SU-DHL-6 (cell line): ENCODE measurements at regions not wholly inside any gene's neighbourhood (a gene's known extent, or its start where the extent isn't known, plus 50 kb on each side); places are given as distances from the start of the nearest gene placed in this dataset.

Source experiments
- H2AFZ ChIP-seq: fragments of 200-600 bp; sonication (generic); 2 replicates; pipeline ENCODE4 v1.6.1; 2014; ENCODE audit warnings: low read depth, mild to moderate bottlenecking, moderate library complexity, mixed read lengths, antibody characterized with exemption, low read length; ENCODE audit not compliant: severe bottlenecking
- H3F3A ChIP-seq: fragments of 200-600 bp; shearing (Covaris generic); 2 replicates; pipeline ENCODE4 v1.6.0; 2016; ENCODE audit warnings: antibody characterized with exemption, mild to moderate bottlenecking; ENCODE audit not compliant: insufficient read depth
- H3K27ac ChIP-seq: fragments of 200-600 bp; sonication (generic); 2 replicates; pipeline ENCODE4 v1.5.1; 2016; ENCODE audit warnings: low read depth, mild to moderate bottlenecking, low read length, moderate library complexity, mixed read lengths
- H3K27me3 ChIP-seq: fragments of 200-600 bp; sonication (generic), shearing (Covaris generic); 2 replicates; pipeline ENCODE4 v1.6.0; 2014; ENCODE audit warnings: mild to moderate bottlenecking, low read length
- H3K36me3 ChIP-seq: fragments of 200-600 bp; sonication (generic); 2 replicates; pipeline ENCODE4 v1.6.1; 2014; ENCODE audit warnings: mild to moderate bottlenecking, low read length, mixed read lengths
- H3K4me2 ChIP-seq: fragments of 300-600, 200-600 bp; shearing (Covaris generic), sonication (generic); 2 replicates; pipeline ENCODE4 v1.6.0; 2014; ENCODE audit warnings: low read length, low read depth, mild to moderate bottlenecking; ENCODE audit not compliant: poor library complexity, severe bottlenecking
- H3K4me3 ChIP-seq: fragments of 200-600 bp; sonication (generic); 2 replicates; pipeline ENCODE4 v1.5.1; 2014; ENCODE audit warnings: antibody characterized with exemption, low read length, mild to moderate bottlenecking, mixed read lengths; ENCODE audit not compliant: insufficient read depth, poor library complexity, severe bottlenecking
- H3K79me2 ChIP-seq: fragments of 200-600 bp; sonication (generic); 2 replicates; pipeline ENCODE4 v1.6.1; 2014; ENCODE audit warnings: mild to moderate bottlenecking, low read length, moderate library complexity; ENCODE audit not compliant: insufficient read depth
- H3K9ac ChIP-seq: fragments of 200-600 bp; sonication (generic); 2 replicates; pipeline ENCODE4 v1.7.0; 2014; ENCODE audit warnings: mild to moderate bottlenecking, low read length
- H3K9me2 ChIP-seq: fragments of 200-600 bp; sonication (generic); replicated peaks from 2 replicates; pipeline ENCODE4 v1.6.1; 2014; ENCODE audit warnings: low read length; ENCODE audit not compliant: insufficient read depth
- H3K9me3 ChIP-seq: fragments of 200-600 bp; sonication (generic); 2 replicates; pipeline ENCODE4 v1.6.1; 2014; ENCODE audit warnings: low read length, mixed read lengths; ENCODE audit not compliant: insufficient read depth
- H4K20me1 ChIP-seq: fragments of 200-600 bp; sonication (generic); 2 replicates; pipeline ENCODE4 v1.6.1; 2014; ENCODE audit warnings: low read depth, mild to moderate bottlenecking, antibody characterized with exemption, low read length, moderate library complexity, mixed read lengths
- CTCF ChIP-seq: fragments of 200-600 bp; sonication (generic); IDR thresholded peaks from one replicate; pipeline ENCODE4 v1.5.1; 2017; ENCODE audit warnings: antibody characterized with exemption, mild to moderate bottlenecking, low read length, moderate library complexity; ENCODE audit not compliant: insufficient read depth, poor library complexity, severe bottlenecking
- EZH2phosphoT487 ChIP-seq: fragments of 200-600 bp; sonication (generic), shearing (Covaris generic); conservative IDR thresholded peaks from 2 replicates; pipeline ENCODE4 v1.6.1; 2018; ENCODE audit warnings: mild to moderate bottlenecking, antibody characterized with exemption, low read length, moderate library complexity, mixed read lengths

DNA sequence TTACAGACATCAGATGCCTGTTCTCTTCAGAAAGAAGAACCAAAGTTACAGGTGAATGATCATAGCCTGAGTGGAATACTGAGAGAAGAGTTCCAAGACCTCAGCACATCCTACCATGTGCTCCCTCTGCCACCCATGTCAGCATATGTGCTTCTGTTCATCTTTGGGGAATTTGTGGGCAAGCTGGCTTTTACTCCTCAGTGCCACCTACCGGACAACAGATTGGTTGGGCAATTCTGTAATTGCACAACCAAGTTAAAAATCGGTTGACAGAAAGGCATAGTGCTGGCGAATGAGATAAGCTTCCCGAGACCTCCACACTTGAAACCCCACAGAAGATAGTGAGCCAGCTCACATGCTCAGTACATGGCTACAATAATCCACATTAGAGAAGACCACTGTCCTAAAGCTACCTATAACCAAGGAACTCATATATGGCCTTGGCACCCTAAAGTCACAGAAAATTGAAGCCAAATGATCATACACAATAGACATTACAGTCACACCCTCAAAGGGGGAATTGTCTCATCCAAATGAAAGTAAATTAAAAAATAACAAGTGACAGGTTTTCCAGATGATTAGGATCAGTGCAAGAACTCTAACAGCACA is 1238.0 kb upstream of the NUDT12 start:
- no peaks in the 10 kb centered on the region for H3K27me3 ChIP-seq
- no peaks in the 10 kb centered on the region for H4K20me1 ChIP-seq
- no peaks in the 10 kb centered on the region for H3K36me3 ChIP-seq
- H3K9me3 ChIP-seq = no peaks in the 10 kb centered on the region
- H3K9ac ChIP-seq = no peak overlapping the region
- no peaks in the 10 kb centered on the region for H3K79me2 ChIP-seq
- H3K9me2 ChIP-seq = no peaks in the 10 kb centered on the region
- no peak overlapping the region for H3K4me3 ChIP-seq
- no peak overlapping the region for H3K4me2 ChIP-seq
- H3K27ac ChIP-seq = no peak overlapping the region
- H2AFZ ChIP-seq = peak overlapping the region; percentile 56
- TF ChIP-seq CTCF (peak; percentile 43), EZH2phosphoT487 (no peak)
- H3F3A ChIP-seq = no peaks in the 10 kb centered on the region

DNA sequence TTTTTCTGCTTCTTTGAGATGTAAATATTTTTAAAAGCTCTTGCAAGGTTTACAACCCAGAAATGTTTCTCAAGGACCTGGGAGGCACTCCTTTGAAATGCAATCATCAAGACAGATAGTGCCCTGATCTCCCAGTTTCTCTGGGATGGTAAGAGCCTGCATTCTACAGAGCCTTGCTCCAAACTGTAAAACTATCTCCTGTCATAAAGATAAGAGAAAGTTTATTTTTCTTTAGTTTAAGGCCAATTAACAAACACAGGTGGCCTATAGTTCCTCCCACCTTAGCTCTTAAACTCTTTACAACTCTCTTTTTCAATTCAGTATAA is 1231.1 kb upstream of the NUDT12 start:
- H3K9me2 ChIP-seq = no peaks in the 10 kb centered on the region
- no peaks in the 10 kb centered on the region for H3F3A ChIP-seq
- H4K20me1 ChIP-seq = no peaks in the 10 kb centered on the region
- H3K27me3 ChIP-seq = no peaks in the 10 kb centered on the region
- H3K36me3 ChIP-seq = no peaks in the 10 kb centered on the region
- no peaks in the 10 kb centered on the region for H3K9me3 ChIP-seq
- no peak overlapping the region for H3K4me2 ChIP-seq
- H3K79me2 ChIP-seq = no peaks in the 10 kb centered on the region
- H3K9ac ChIP-seq = no peak overlapping the region
- H2AFZ ChIP-seq = no peak overlapping the region
- H3K27ac ChIP-seq = no peak overlapping the region
- TF ChIP-seq CTCF (no peak), EZH2phosphoT487 (no peak)
- no peak overlapping the region for H3K4me3 ChIP-seq

DNA sequence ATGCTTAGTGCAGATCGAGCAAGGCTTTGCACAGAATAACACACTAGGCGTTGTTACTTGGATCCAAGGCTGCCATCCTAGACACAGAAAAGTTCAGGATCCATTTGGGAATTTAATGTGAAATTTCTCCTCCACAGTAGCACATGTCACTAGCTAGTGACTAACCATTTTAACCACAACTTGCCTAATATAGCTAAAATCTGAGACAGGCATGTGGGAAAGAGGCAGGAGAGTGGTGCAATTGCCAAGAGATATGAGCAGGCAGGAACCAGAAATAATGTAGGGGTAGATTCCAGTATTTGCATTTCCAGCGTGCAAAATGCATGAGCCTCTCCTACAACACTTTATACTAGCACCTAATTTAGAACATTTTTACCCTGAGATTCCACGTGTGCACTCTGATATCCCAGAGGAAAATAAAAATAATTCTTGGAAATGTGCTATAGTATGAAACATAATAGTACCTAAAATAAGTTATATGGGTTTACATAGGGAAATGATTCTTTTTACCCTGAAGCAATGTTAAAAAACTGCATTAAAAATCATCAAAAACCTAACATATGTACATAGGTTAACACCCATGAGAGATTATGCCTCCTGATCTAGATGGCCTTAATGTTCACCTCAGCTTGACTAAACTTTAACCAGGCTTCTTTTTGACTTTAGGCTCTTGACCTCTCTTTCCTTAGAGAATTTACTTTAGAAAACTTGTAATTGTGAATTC is 1230.6 kb upstream of the NUDT12 start:
- Histone ChIP-seq H3F3A (no peaks in the 10 kb centered on the region), H3K27ac (no peak overlapping the region), H3K9ac (no peak overlapping the region), H3K27me3 (no peaks in the 10 kb centered on the region), H3K79me2 (no peaks in the 10 kb centered on the region), H2AFZ (no peak overlapping the region), H3K4me2 (no peak overlapping the region), H4K20me1 (no peaks in the 10 kb centered on the region), H3K36me3 (no peaks in the 10 kb centered on the region), H3K9me3 (no peaks in the 10 kb centered on the region), H3K9me2 (no peaks in the 10 kb centered on the region), H3K4me3 (no peak overlapping the region)
- no peak for TF ChIP-seq CTCF
- TF ChIP-seq EZH2phosphoT487 = no peak
